ENCODE measurements at regions not wholly inside any gene's neighbourhood (a gene's known extent, or its start where the extent isn't known, plus 50 kb on each side); places are given as distances from the start of the nearest gene placed in this dataset.

DNA sequence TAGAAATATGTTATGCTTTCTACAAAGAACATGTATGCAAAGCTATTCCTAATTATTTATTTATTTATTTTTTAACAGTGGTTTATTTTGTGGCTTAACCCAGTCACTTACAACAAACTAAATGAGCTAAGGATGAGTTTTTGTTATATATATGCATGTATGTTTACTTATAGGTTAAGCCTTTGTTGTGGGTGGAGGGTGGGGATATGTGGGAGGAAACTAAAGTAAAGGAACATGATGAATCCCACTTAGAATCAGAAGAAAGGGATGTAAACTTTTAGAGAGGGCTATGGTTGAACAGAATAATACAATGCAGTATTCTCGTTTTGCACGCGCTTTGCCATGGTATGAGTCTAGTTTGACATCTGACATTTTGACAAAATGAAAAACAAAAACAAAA, 321.0 kb upstream of the RUNX1 start:
- TF ChIP-seq, protein P1, sequence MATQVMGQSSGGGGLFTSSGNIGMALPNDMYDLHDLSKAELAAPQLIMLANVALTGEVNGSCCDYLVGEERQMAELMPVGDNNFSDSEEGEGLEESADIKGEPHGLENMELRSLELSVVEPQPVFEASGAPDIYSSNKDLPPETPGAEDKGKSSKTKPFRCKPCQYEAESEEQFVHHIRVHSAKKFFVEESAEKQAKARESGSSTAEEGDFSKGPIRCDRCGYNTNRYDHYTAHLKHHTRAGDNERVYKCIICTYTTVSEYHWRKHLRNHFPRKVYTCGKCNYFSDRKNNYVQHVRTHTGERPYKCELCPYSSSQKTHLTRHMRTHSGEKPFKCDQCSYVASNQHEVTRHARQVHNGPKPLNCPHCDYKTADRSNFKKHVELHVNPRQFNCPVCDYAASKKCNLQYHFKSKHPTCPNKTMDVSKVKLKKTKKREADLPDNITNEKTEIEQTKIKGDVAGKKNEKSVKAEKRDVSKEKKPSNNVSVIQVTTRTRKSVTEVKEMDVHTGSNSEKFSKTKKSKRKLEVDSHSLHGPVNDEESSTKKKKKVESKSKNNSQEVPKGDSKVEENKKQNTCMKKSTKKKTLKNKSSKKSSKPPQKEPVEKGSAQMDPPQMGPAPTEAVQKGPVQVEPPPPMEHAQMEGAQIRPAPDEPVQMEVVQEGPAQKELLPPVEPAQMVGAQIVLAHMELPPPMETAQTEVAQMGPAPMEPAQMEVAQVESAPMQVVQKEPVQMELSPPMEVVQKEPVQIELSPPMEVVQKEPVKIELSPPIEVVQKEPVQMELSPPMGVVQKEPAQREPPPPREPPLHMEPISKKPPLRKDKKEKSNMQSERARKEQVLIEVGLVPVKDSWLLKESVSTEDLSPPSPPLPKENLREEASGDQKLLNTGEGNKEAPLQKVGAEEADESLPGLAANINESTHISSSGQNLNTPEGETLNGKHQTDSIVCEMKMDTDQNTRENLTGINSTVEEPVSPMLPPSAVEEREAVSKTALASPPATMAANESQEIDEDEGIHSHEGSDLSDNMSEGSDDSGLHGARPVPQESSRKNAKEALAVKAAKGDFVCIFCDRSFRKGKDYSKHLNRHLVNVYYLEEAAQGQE (IDR thresholded peaks at IDR 0.05; ENCODE audit: insufficient read depth in 1 of 2, low read depth in 2 of 2, low read length in 1 of 2) = no peak
- TF ChIP-seq CTCF (IDR thresholded peaks at IDR 0.05) (no peak), TCF7L2 (IDR thresholded peaks at IDR 0.05; ENCODE audit: low read depth, low read length) (no peak), POLR2AphosphoS5 (IDR thresholded peaks at IDR 0.05; ENCODE audit: low read depth, low read length) (no peak)
